Nephron progenitor cell (in vitro differentiated cells): ENCODE measurements at regions not wholly inside any gene's neighbourhood (a gene's known extent, or its start where the extent isn't known, plus 50 kb on each side); places are given as distances from the start of the nearest gene placed in this dataset.
A peak's percentile ranks its signal among the peaks of the same experiment; 100 is the strongest.

ENCODE experiments used
- DNase-seq: peaks from one replicate; pipeline ENCODE4 v3.0.0; 2021
- H3K27ac Mint-ChIP-seq: 2 replicates; pipeline ENCODE4 v1.8.0; 2021; ENCODE audit warnings: mild to moderate bottlenecking, moderate library complexity, mixed read lengths
- H3K27me3 Mint-ChIP-seq: 2 replicates; pipeline ENCODE4 v1.8.0; 2021; ENCODE audit warnings: mild to moderate bottlenecking, low read depth, mixed read lengths; ENCODE audit not compliant: poor library complexity
- H3K36me3 Mint-ChIP-seq: 2 replicates; pipeline ENCODE4 v1.8.0; 2021; ENCODE audit warnings: low read depth, mixed read lengths
- H3K4me1 Mint-ChIP-seq: 2 replicates; pipeline ENCODE4 v1.8.0; 2021; ENCODE audit warnings: mixed read lengths
- H3K4me3 Mint-ChIP-seq: 2 replicates; pipeline ENCODE4 v1.8.0; 2021; ENCODE audit warnings: mild to moderate bottlenecking, moderate library complexity, mixed read lengths
- H3K9me3 Mint-ChIP-seq: 2 replicates; pipeline ENCODE4 v1.8.0; 2021; ENCODE audit warnings: mild to moderate bottlenecking, moderate library complexity, mixed read lengths
- TF ChIP-seq, protein P1 (sequence below): fragments of 200-600 bp; sonication (generic); IDR thresholded peaks from 2 replicates; pipeline ENCODE4 v1.5.0; 2021; ENCODE audit warnings: antibody characterized with exemption

DNA sequence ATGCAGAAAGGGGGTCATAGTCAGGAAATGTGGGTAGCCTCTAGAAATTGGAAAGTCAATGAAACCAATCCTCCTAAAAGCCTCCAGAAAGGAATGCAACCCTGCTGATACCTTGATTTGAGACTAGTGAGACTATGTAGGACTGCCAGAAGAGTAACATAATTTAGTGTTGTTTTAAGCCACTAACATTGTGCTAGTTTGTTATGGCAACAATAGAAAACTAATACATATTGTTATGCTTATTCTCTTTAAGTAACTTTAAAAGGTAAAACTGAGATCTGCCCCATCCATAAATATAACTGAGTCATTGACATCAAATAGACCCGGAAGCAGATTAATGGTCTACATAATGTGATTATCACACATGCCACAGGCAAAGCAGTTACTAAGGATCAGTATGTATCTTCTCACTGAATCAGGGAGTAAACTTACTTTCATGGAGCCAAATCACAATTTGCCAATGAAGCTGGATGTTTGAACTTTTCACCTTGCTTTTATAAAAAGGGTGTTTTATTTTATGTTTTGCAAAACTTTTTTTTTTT, 146.4 kb upstream of the TMEM106B start:
- Mint-ChIP-seq H3K4me3 (no peak overlapping the region), H3K27me3 (peaks cover 3% of the 10 kb centered on the region), H3K4me1 (no peaks in the 10 kb centered on the region), H3K27ac (no peak overlapping the region), H3K9me3 (no peaks in the 10 kb centered on the region), H3K36me3 (no peaks in the 10 kb centered on the region)
- TF ChIP-seq, protein P1, sequence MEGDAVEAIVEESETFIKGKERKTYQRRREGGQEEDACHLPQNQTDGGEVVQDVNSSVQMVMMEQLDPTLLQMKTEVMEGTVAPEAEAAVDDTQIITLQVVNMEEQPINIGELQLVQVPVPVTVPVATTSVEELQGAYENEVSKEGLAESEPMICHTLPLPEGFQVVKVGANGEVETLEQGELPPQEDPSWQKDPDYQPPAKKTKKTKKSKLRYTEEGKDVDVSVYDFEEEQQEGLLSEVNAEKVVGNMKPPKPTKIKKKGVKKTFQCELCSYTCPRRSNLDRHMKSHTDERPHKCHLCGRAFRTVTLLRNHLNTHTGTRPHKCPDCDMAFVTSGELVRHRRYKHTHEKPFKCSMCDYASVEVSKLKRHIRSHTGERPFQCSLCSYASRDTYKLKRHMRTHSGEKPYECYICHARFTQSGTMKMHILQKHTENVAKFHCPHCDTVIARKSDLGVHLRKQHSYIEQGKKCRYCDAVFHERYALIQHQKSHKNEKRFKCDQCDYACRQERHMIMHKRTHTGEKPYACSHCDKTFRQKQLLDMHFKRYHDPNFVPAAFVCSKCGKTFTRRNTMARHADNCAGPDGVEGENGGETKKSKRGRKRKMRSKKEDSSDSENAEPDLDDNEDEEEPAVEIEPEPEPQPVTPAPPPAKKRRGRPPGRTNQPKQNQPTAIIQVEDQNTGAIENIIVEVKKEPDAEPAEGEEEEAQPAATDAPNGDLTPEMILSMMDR: no peak
- no peak for DNase-seq

- Mint-ChIP-seq H3K36me3 (no peaks in the 10 kb centered on the region), H3K27ac (no peak overlapping the region), H3K4me3 (no peak overlapping the region), H3K9me3 (no peaks in the 10 kb centered on the region), H3K4me1 (no peaks in the 10 kb centered on the region), H3K27me3 (peaks cover 3% of the 10 kb centered on the region)
- DNase-seq: no peak
- TF ChIP-seq, protein P1: no peak
Observed at GRCh38 chr7:12066004-12066403, 145.1 kb upstream of the TMEM106B start.

DNA sequence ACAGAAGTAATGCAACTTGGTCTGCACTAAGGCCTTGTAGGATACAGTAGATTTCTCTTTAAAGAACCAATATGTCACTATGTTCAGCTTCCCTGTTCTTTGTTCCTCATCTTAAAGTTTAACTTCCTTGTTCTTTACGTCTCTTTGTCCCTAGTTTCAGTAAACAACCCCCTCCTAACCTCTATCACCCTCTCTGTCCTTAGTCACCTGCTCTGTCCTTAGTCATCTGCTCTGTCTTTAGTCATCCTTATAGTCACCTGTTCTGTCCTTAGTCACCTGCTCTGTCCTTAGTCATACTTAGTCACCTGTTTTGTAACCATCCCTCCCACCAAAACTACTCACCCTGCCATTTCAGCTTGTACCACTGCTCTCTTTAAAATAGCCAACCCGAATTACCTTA, 144.6 kb upstream of the TMEM106B start:
- TF ChIP-seq, protein P1: no peak
- H3K27me3 Mint-ChIP-seq: peaks cover 3% of the 10 kb centered on the region
- H3K36me3 Mint-ChIP-seq: no peaks in the 10 kb centered on the region
- H3K27ac Mint-ChIP-seq: no peak overlapping the region
- no peaks in the 10 kb centered on the region for H3K4me1 Mint-ChIP-seq
- H3K4me3 Mint-ChIP-seq: no peak overlapping the region
- no peaks in the 10 kb centered on the region for H3K9me3 Mint-ChIP-seq
- DNase-seq: no peak

DNA sequence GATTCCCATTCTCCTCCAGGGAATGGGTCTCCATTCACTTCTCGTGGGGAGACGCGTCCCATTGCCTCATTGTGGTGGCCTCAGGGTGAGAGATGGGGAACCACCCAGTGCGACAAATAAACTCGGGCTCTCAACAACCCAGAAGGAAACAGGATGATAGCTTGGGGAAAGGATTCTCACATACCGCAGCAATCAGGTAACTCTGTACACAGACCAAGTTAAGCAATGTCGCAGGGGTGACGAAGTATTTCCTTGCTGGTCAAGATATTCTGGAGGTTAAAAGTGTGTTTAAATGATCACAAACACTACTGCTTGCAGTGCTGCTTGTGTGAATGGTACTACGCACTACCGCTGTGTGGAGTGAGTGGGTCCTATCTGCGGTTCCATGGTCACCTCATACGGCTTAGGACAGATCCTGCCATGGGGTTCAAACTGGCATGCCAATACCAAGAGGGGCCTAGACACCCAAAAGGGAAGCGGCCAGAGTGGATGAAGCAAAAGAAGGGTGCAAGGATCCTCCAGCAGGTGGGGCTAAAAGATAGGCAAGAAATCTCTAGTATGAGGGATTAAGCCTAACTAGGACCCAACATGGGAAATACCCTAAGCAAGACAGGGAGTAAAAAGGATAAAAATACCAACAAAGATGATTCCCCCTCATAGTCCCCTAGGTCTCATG, 143.8 kb upstream of the TMEM106B start:
- peak; percentile 62 for DNase-seq
- no peaks in the 10 kb centered on the region for H3K36me3 Mint-ChIP-seq
- H3K27ac Mint-ChIP-seq: no peak overlapping the region
- TF ChIP-seq, protein P1: peak; percentile 67
- H3K27me3 Mint-ChIP-seq: peaks cover 3% of the 10 kb centered on the region
- H3K9me3 Mint-ChIP-seq: no peaks in the 10 kb centered on the region
- H3K4me1 Mint-ChIP-seq: no peaks in the 10 kb centered on the region
- no peak overlapping the region for H3K4me3 Mint-ChIP-seq

GRCh38 chr7:12069757-12070156, 141.3 kb upstream of the TMEM106B start:
- TF ChIP-seq, protein P1: no peak
- Mint-ChIP-seq H3K4me1 (no peaks in the 10 kb centered on the region), H3K9me3 (peaks cover 2% of the 10 kb centered on the region), H3K27me3 (peaks cover 7% of the 10 kb centered on the region), H3K4me3 (no peak overlapping the region), H3K36me3 (no peaks in the 10 kb centered on the region), H3K27ac (no peak overlapping the region)
- no peak for DNase-seq

- Mint-ChIP-seq H3K27me3 (peaks cover 5% of the 10 kb centered on the region), H3K4me1 (no peaks in the 10 kb centered on the region), H3K4me3 (no peak overlapping the region), H3K36me3 (no peaks in the 10 kb centered on the region), H3K27ac (no peak overlapping the region), H3K9me3 (peaks cover 14% of the 10 kb centered on the region)
- TF ChIP-seq, protein P1: no peak
- no peak for DNase-seq
Observed at GRCh38 chr7:12074889-12075288, 136.2 kb upstream of the TMEM106B start.
